B cell (primary cell): ENCODE measurements at regions not wholly inside any gene's neighbourhood (a gene's known extent, or its start where the extent isn't known, plus 50 kb on each side); places are given as distances from the start of the nearest gene placed in this dataset.

Source experiments
- ATAC-seq: fragments of 200-7000 bp; cut with Tn5 transposase; one replicate; pipeline ENCODE4 v1.10.0; 2021; ENCODE audit warnings: low read depth, mild to moderate bottlenecking, moderate number of reproducible peaks, moderate library complexity
- CTCF ChIA-PET: fragments of 350-600 bp; sonication (Branson Sonifier 250); formaldehyde crosslinking; loops from one replicate; lab custom pipeline; 2021; ENCODE audit warnings: antibody characterized with exemption, inconsistent platforms; lab: Charles Lee
- POLR2A ChIA-PET: fragments of 350-600 bp; sonication (Branson Sonifier 250); formaldehyde crosslinking; loops from one replicate; lab custom pipeline; 2021; ENCODE audit warnings: antibody characterized with exemption; lab: Charles Lee
- DNase-seq: peaks from one replicate; pipeline ENCODE4 v3.0.0; 2013
- H2AFZ ChIP-seq: 2 replicates; pipeline ENCODE4 v1.6.1; 2012; ENCODE audit warnings: mild to moderate bottlenecking, low read depth, low read length; ENCODE audit not compliant: insufficient read depth, poor library complexity, severe bottlenecking
- H3K27ac ChIP-seq, 2 donors: 1 replicate in 1 of 2; 2 replicates in 1 of 2; pipeline ENCODE4 v1.5.1; 2012 to 2013; ENCODE audit warnings: low read length in 2 of 2, mild to moderate bottlenecking in 2 of 2, moderate library complexity in 1 of 2
- H3K27me3 ChIP-seq, 4 experiments: fragments of 200-600 bp in 1 of 4; sonication (generic) in 1 of 4; replicated peaks in 1 of 4; 1 replicate in 2 of 4; 2 replicates in 2 of 4; pipeline versions ENCODE4 v1.6.1 to v1.7.0; 2013 to 2016; ENCODE audit warnings: low read length in 3 of 4, mild to moderate bottlenecking in 2 of 4, mixed read lengths in 1 of 4, moderate library complexity in 1 of 4; ENCODE audit not compliant: insufficient read depth in 4 of 4, control insufficient read depth in 3 of 4; ENCODE audit errors: control extremely low read depth in 1 of 4
- H3K36me3 ChIP-seq, 2 experiments: replicated peaks in 1 of 2; 1 replicate in 1 of 2; 2 replicates in 1 of 2; pipeline versions ENCODE4 v1.6.1 to v1.7.1; 2013; ENCODE audit warnings: low read length in 1 of 2; ENCODE audit not compliant: insufficient read depth in 2 of 2, control insufficient read depth in 1 of 2; ENCODE audit errors: control extremely low read depth in 1 of 2, extremely low read depth in 1 of 2
- H3K4me1 ChIP-seq, 2 donors: fragments of 200-600 bp in 1 of 2; sonication (generic) in 1 of 2; 1 replicate in 1 of 2; 2 replicates in 1 of 2; pipeline versions ENCODE4 v1.5.1 to v1.6.1; 2013 to 2017; ENCODE audit warnings: low read length in 2 of 2; ENCODE audit not compliant: control insufficient read depth in 2 of 2, insufficient read depth in 2 of 2
- H3K4me2 ChIP-seq: replicated peaks from 2 replicates; pipeline ENCODE3; 2012; ENCODE audit warnings: mild to moderate bottlenecking, low read depth, low read length; ENCODE audit not compliant: poor library complexity, severe bottlenecking
- H3K4me3 ChIP-seq, 5 experiments: fragments of 200-600 bp in 1 of 5; sonication (generic) in 1 of 5; 1 replicate in 3 of 5; 2 replicates in 2 of 5; pipeline versions ENCODE4 v1.5.1 to v1.7.0; 2011 to 2016; ENCODE audit warnings: low read length in 4 of 5, mild to moderate bottlenecking in 4 of 5, low read depth in 2 of 5, control low read depth in 1 of 5, moderate library complexity in 1 of 5; ENCODE audit not compliant: insufficient read depth in 1 of 5; ENCODE audit errors: control extremely low read depth in 1 of 5, extremely low read depth in 1 of 5
- H3K79me2 ChIP-seq: fragments of 200-600 bp; sonication (generic); one replicate; pipeline ENCODE4 v1.6.0; 2016; ENCODE audit warnings: low read length; ENCODE audit not compliant: control insufficient read depth, insufficient read depth
- H3K9ac ChIP-seq: fragments of 200-600 bp; sonication (generic); 2 replicates; pipeline ENCODE4 v1.6.1; 2017; ENCODE audit warnings: mild to moderate bottlenecking, low read length, moderate library complexity
- H3K9me3 ChIP-seq, 3 donors: one replicate each; pipeline versions ENCODE4 v1.6.1 to v1.7.1; 2013; ENCODE audit warnings: low read length in 2 of 3; ENCODE audit not compliant: control insufficient read depth in 2 of 3, insufficient read depth in 1 of 3; ENCODE audit errors: control extremely low read depth in 1 of 3
- H4K20me1 ChIP-seq: 2 replicates; pipeline ENCODE4 v1.6.0; 2012; ENCODE audit warnings: mild to moderate bottlenecking, low read length; ENCODE audit not compliant: insufficient read depth, control insufficient read depth, poor library complexity, severe bottlenecking
- H3K27ac Mint-ChIP-seq: one replicate; pipeline ENCODE4 v1.8.0; 2021; ENCODE audit warnings: mixed read lengths
- H3K27me3 Mint-ChIP-seq: one replicate; pipeline ENCODE4 v1.8.0; 2021; ENCODE audit warnings: mixed read lengths
- H3K4me1 Mint-ChIP-seq: one replicate; pipeline ENCODE4 v1.8.0; 2021; ENCODE audit warnings: mixed read lengths
- H3K4me3 Mint-ChIP-seq: one replicate; pipeline ENCODE4 v1.8.0; 2021; ENCODE audit warnings: mixed read lengths
- H3K9me3 Mint-ChIP-seq: one replicate; pipeline ENCODE4 v1.8.0; 2022; ENCODE audit warnings: mixed read lengths; ENCODE audit not compliant: insufficient read depth
- CTCF ChIP-seq: fragments of 200-600 bp; IDR thresholded peaks from one replicate; pipeline ENCODE4 v1.8.0; 2022; ENCODE audit warnings: antibody characterized with exemption, mild to moderate bottlenecking
- EZH2 ChIP-seq: IDR thresholded peaks from 2 replicates; pipeline ENCODE4 v1.6.1; 2012; ENCODE audit warnings: borderline replicate concordance, low read depth, mild to moderate bottlenecking, moderate library complexity, low read length; ENCODE audit not compliant: insufficient read depth, poor library complexity, severe bottlenecking
- WGBS: methylation state at CpG from one replicate; pipeline ENCODE4 v1.1.5; 2013; ENCODE audit warnings: missing lambda C conversion rate; ENCODE audit not compliant: insufficient coverage; 5-methylcytosine and 5-hydroxymethylcytosine counted together
- intact Hi-C: fragments of 100-400 bp; cut with micrococcal nuclease; formaldehyde crosslinking; loops from one replicate; pipeline ENCODE4 v1.10.0; 2022

- H3K4me1 ChIP-seq: no peaks in the 10 kb centered on the region
- no CpG with 5 or more reads among the region's 1 CpG for WGBS
- DNase-seq: no peak
Observed at GRCh38 chr16:60463986-60464385, 1572.3 kb downstream of the CDH8 start.

GRCh38 chr16:60459463-60459862, 1576.8 kb downstream of the CDH8 start:
- DNase-seq (no peak), ATAC-seq (no peak)
- Mint-ChIP-seq H3K9me3 (no peaks in the 10 kb centered on the region), H3K4me3 (no peak overlapping the region), H3K27me3 (no peaks in the 10 kb centered on the region), H3K27ac (no peak overlapping the region), H3K4me1 (no peaks in the 10 kb centered on the region)
- CTCF ChIA-PET: no interaction called here
- peaks cover 0 to 3% (median 0%) of the 10 kb centered on the region in 3 donors for H3K9me3 ChIP-seq
- H3K27ac ChIP-seq: no peak overlapping the region
- TF ChIP-seq EZH2 (no peak), CTCF (no peak)
- no peak overlapping the region for H2AFZ ChIP-seq
- H3K79me2 ChIP-seq: no peaks in the 10 kb centered on the region
- H3K36me3 ChIP-seq: no peaks in the 10 kb centered on the region
- no peaks in the 10 kb centered on the region for H3K27me3 ChIP-seq
- no peak overlapping the region for H3K4me3 ChIP-seq
- no peak overlapping the region for H3K9ac ChIP-seq
- intact Hi-C loops: no loop called here
- H3K4me2 ChIP-seq: no peak overlapping the region
- WGBS: no CpG with 5 or more reads among the region's 2 CpGs
- POLR2A ChIA-PET: no interaction called here
- no peaks in the 10 kb centered on the region for H3K4me1 ChIP-seq
- H4K20me1 ChIP-seq: no peaks in the 10 kb centered on the region

More at GRCh38 chr16:60463986-60464385, 1572.3 kb downstream of the CDH8 start:
- no peaks in the 10 kb centered on the region for H3K4me1 Mint-ChIP-seq
- Histone ChIP-seq H3K27ac (no peak overlapping the region), H3K79me2 (no peaks in the 10 kb centered on the region), H3K9ac (no peak overlapping the region), H3K36me3 (no peaks in the 10 kb centered on the region), H4K20me1 (no peaks in the 10 kb centered on the region), H3K4me3 (no peak overlapping the region), H3K4me2 (no peak overlapping the region), H3K27me3 (no peaks in the 10 kb centered on the region), H3K9me3 (peaks cover 0 to 5% (median 2%) of the 10 kb centered on the region in 3 donors), H2AFZ (no peak overlapping the region)
- CTCF ChIA-PET: no interaction called here
- H3K9me3 Mint-ChIP-seq: no peaks in the 10 kb centered on the region
- intact Hi-C loops: no loop called here
- no peaks in the 10 kb centered on the region for H3K27me3 Mint-ChIP-seq
- H3K27ac Mint-ChIP-seq: no peak overlapping the region
- H3K4me3 Mint-ChIP-seq: no peak overlapping the region
- POLR2A ChIA-PET: no interaction called here
- TF ChIP-seq EZH2 (no peak), CTCF (no peak)
- no peak for ATAC-seq
